ENCODE measurements at regions not wholly inside any gene's neighbourhood (a gene's known extent, or its start where the extent isn't known, plus 50 kb on each side); places are given as distances from the start of the nearest gene placed in this dataset.

DNA sequence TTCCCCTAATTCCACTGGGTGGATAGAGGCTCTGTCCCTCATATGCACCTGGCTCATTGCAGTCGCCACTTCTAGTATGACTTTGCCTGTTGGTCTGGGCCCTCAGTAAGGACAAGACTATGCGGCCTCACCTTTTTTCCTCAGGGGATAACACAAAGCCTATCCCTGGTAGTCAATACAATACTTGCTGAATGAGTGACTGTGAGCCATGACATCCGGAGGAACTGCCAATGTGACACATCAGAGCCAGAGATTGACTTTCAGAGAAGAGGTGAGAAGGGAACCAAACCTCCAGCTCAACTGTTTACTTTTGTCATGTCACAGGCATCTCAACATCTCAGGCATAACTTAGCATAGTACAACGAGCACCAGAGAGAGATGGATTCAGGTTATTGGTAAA, 371.3 kb downstream of the DMRT2 start:
- H3K79me2 ChIP-seq (replicated peaks; ENCODE audit: insufficient read depth, low read length) = no peaks in the 10 kb centered on the region
- H3K4me2 ChIP-seq (ENCODE audit: low read length) = no peak overlapping the region
- no peaks in the 10 kb centered on the region for H3K9me2 ChIP-seq (ENCODE audit: insufficient read depth, low read length)
- no peaks in the 10 kb centered on the region for H3F3A ChIP-seq (ENCODE audit: insufficient read depth, low read length, poor library complexity, severe bottlenecking)
- H2AFZ ChIP-seq (ENCODE audit: low read depth, low read length) = no peak overlapping the region
- H3K9me3 ChIP-seq (ENCODE audit: low read length) = no peaks in the 10 kb centered on the region
- H3K36me3 ChIP-seq (ENCODE audit: insufficient read depth, low read length) = no peaks in the 10 kb centered on the region
- no peaks in the 10 kb centered on the region for H4K20me1 ChIP-seq (ENCODE audit: insufficient read depth)
- H3K27me3 ChIP-seq (ENCODE audit: insufficient read depth, low read depth, low read length) = no peaks in the 10 kb centered on the region
- no peak overlapping the region for H3K4me3 ChIP-seq (ENCODE audit: low read length)
- TF ChIP-seq TAF1 (IDR thresholded peaks at IDR 0.05; ENCODE audit: low read depth) (no peak), EP300 (conservative IDR thresholded peaks at IDR 0.05; ENCODE audit: poor library complexity, severe bottlenecking) (no peak), SMC3 (conservative IDR thresholded peaks at IDR 0.05; ENCODE audit: poor library complexity) (no peak), EZH2 (IDR thresholded peaks at IDR 0.05; ENCODE audit: borderline replicate concordance, insufficient read depth, low read length, poor library complexity, severe bottlenecking) (no peak), MXI1 (conservative IDR thresholded peaks at IDR 0.05; ENCODE audit: poor library complexity, severe bottlenecking) (no peak), POLR2AphosphoS5 (IDR thresholded peaks at IDR 0.05) (no peak), RAD21 (conservative IDR thresholded peaks at IDR 0.05) (no peak)
- TF ChIP-seq, protein P1, sequence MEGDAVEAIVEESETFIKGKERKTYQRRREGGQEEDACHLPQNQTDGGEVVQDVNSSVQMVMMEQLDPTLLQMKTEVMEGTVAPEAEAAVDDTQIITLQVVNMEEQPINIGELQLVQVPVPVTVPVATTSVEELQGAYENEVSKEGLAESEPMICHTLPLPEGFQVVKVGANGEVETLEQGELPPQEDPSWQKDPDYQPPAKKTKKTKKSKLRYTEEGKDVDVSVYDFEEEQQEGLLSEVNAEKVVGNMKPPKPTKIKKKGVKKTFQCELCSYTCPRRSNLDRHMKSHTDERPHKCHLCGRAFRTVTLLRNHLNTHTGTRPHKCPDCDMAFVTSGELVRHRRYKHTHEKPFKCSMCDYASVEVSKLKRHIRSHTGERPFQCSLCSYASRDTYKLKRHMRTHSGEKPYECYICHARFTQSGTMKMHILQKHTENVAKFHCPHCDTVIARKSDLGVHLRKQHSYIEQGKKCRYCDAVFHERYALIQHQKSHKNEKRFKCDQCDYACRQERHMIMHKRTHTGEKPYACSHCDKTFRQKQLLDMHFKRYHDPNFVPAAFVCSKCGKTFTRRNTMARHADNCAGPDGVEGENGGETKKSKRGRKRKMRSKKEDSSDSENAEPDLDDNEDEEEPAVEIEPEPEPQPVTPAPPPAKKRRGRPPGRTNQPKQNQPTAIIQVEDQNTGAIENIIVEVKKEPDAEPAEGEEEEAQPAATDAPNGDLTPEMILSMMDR (IDR thresholded peaks at IDR 0.05; ENCODE audit: poor library complexity, severe bottlenecking) = no peak
- TF ChIP-seq, protein P2, sequence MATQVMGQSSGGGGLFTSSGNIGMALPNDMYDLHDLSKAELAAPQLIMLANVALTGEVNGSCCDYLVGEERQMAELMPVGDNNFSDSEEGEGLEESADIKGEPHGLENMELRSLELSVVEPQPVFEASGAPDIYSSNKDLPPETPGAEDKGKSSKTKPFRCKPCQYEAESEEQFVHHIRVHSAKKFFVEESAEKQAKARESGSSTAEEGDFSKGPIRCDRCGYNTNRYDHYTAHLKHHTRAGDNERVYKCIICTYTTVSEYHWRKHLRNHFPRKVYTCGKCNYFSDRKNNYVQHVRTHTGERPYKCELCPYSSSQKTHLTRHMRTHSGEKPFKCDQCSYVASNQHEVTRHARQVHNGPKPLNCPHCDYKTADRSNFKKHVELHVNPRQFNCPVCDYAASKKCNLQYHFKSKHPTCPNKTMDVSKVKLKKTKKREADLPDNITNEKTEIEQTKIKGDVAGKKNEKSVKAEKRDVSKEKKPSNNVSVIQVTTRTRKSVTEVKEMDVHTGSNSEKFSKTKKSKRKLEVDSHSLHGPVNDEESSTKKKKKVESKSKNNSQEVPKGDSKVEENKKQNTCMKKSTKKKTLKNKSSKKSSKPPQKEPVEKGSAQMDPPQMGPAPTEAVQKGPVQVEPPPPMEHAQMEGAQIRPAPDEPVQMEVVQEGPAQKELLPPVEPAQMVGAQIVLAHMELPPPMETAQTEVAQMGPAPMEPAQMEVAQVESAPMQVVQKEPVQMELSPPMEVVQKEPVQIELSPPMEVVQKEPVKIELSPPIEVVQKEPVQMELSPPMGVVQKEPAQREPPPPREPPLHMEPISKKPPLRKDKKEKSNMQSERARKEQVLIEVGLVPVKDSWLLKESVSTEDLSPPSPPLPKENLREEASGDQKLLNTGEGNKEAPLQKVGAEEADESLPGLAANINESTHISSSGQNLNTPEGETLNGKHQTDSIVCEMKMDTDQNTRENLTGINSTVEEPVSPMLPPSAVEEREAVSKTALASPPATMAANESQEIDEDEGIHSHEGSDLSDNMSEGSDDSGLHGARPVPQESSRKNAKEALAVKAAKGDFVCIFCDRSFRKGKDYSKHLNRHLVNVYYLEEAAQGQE (IDR thresholded peaks at IDR 0.05; ENCODE audit: borderline replicate concordance) = no peak
- no peak overlapping the region for H3K27ac ChIP-seq (ENCODE audit: low read length)
- H3K9ac ChIP-seq (ENCODE audit: low read length) = no peak overlapping the region

DNA sequence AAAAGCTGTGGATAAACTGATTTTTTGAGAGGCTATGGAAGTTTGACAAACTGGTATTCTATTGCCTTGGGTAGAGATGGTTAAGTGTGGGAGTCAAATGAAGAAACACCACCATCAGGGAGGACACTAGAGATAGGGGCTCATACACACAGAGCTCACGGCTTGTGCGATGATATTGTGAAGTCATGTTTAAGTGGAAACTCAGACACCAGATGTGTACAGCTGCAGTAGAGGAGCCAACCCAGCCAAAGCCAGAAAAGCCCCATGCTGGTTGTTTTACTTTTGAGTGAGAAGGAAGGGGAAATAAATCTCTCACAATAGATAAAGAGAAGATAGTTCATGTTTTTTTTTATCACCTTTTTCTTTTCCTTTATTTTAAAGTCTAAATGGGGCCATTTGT, 377.7 kb downstream of the DMRT2 start:
- H3K4me2 ChIP-seq (ENCODE audit: low read length) = no peak overlapping the region
- H3K9ac ChIP-seq (ENCODE audit: low read length) = no peak overlapping the region
- H3K9me3 ChIP-seq (ENCODE audit: low read length) = peaks cover 4% of the 10 kb centered on the region
- H3K79me2 ChIP-seq (replicated peaks; ENCODE audit: insufficient read depth, low read length) = no peaks in the 10 kb centered on the region
- H3K36me3 ChIP-seq (ENCODE audit: insufficient read depth, low read length) = no peaks in the 10 kb centered on the region
- no peak overlapping the region for H2AFZ ChIP-seq (ENCODE audit: low read depth, low read length)
- H3K9me2 ChIP-seq (ENCODE audit: insufficient read depth, low read length) = no peaks in the 10 kb centered on the region
- H4K20me1 ChIP-seq (ENCODE audit: insufficient read depth) = no peaks in the 10 kb centered on the region
- TF ChIP-seq TAF1 (IDR thresholded peaks at IDR 0.05; ENCODE audit: low read depth) = no peak
- no peak for TF ChIP-seq RAD21 (conservative IDR thresholded peaks at IDR 0.05)
- TF ChIP-seq, protein P2 (IDR thresholded peaks at IDR 0.05; ENCODE audit: borderline replicate concordance) = no peak
- TF ChIP-seq SMC3 (conservative IDR thresholded peaks at IDR 0.05; ENCODE audit: poor library complexity) = no peak
- TF ChIP-seq EP300 (conservative IDR thresholded peaks at IDR 0.05; ENCODE audit: poor library complexity, severe bottlenecking) = no peak
- TF ChIP-seq POLR2AphosphoS5 (IDR thresholded peaks at IDR 0.05) = no peak
- TF ChIP-seq, protein P1 (IDR thresholded peaks at IDR 0.05; ENCODE audit: poor library complexity, severe bottlenecking) = no peak
- no peak for TF ChIP-seq EZH2 (IDR thresholded peaks at IDR 0.05; ENCODE audit: borderline replicate concordance, insufficient read depth, low read length, poor library complexity, severe bottlenecking)
- TF ChIP-seq MXI1 (conservative IDR thresholded peaks at IDR 0.05; ENCODE audit: poor library complexity, severe bottlenecking) = no peak
- H3K4me3 ChIP-seq (ENCODE audit: low read length) = no peak overlapping the region
- H3K27me3 ChIP-seq (ENCODE audit: insufficient read depth, low read depth, low read length) = no peaks in the 10 kb centered on the region
- no peaks in the 10 kb centered on the region for H3F3A ChIP-seq (ENCODE audit: insufficient read depth, low read length, poor library complexity, severe bottlenecking)
- no peak overlapping the region for H3K27ac ChIP-seq (ENCODE audit: low read length)

Measured in neural cell (in vitro differentiated cells).